ENCODE measurements at regions not wholly inside any gene's neighbourhood (a gene's known extent, or its start where the extent isn't known, plus 50 kb on each side); places are given as distances from the start of the nearest gene placed in this dataset.

GRCh38 chr2:64937687-64938491 is 51.3 kb upstream of the SLC1A4 start:
- in situ Hi-C loops (cut with HindIII; ENCODE audit: low sequenced_read_pairs): no loop called here
- no peak for TF ChIP-seq CTCF (IDR thresholded peaks at IDR 0.05; ENCODE audit: low read depth, low read length)
- DNase-seq (ENCODE audit: low read depth, low spot score): no peak
- no peak overlapping the region for H3K4me3 ChIP-seq (ENCODE audit: low read depth, low read length)

- in situ Hi-C loops (cut with HindIII; ENCODE audit: low sequenced_read_pairs): no loop called here
- no peak for DNase-seq (ENCODE audit: low read depth, low spot score)
- H3K4me3 ChIP-seq (ENCODE audit: low read depth, low read length): no peak overlapping the region
- TF ChIP-seq CTCF (IDR thresholded peaks at IDR 0.05; ENCODE audit: low read depth, low read length): no peak
Observed at GRCh38 chr2:64938607-64939285, 50.5 kb upstream of the SLC1A4 start.

GRCh38 chr2:64939332-64939917 is 49.8 kb upstream of the SLC1A4 start:
- in situ Hi-C loops (cut with HindIII; ENCODE audit: low sequenced_read_pairs): no loop called here
- H3K4me3 ChIP-seq (ENCODE audit: low read depth, low read length): no peak overlapping the region
- DNase-seq (ENCODE audit: low read depth, low spot score): no peak
- no peak for TF ChIP-seq CTCF (IDR thresholded peaks at IDR 0.05; ENCODE audit: low read depth, low read length)
